A549 (cell line): ENCODE measurements at regions not wholly inside any gene's neighbourhood (a gene's known extent, or its start where the extent isn't known, plus 50 kb on each side); places are given as distances from the start of the nearest gene placed in this dataset.

ENCODE experiments used
- CTCF ChIP-seq: fragments of >200 bp; sonication (Bioruptor Twin); formaldehyde crosslinking; IDR thresholded peaks from 3 replicates; pipeline ENCODE4 v1.5.1; 2016
- HOXA7 ChIP-seq: fragments of 250-450 bp; sonication (Bioruptor Pico); IDR thresholded peaks from 2 replicates; pipeline ENCODE4 v1.5.0; 2020; ENCODE audit warnings: mild to moderate bottlenecking, moderate library complexity
- MAZ ChIP-seq: fragments of 150-350 bp; IDR thresholded peaks from 2 replicates; pipeline ENCODE4 v1.6.1; 2014; ENCODE audit warnings: antibody characterized with exemption, low read depth, low read length, borderline replicate concordance

- TF ChIP-seq HOXA7 (no peak), MAZ (no peak), CTCF (no peak)
These were observed 144.7 kb upstream of the INHBA start for GRCh38 chr7:41847606-41848005.
